H1 (cell line): ENCODE measurements at regions not wholly inside any gene's neighbourhood (a gene's known extent, or its start where the extent isn't known, plus 50 kb on each side); places are given as distances from the start of the nearest gene placed in this dataset.

Experiments used
- CTCF ChIA-PET: fragments of 300-600 bp; sonication (Branson Sonifier 250); formaldehyde crosslinking; loops from one replicate; lab custom pipeline; 2021; ENCODE audit not compliant: partially characterized antibody; lab: Charles Lee
- POLR2A ChIA-PET: fragments of 300-600 bp; sonication (Branson Sonifier 250); formaldehyde crosslinking; loops from one replicate; lab custom pipeline; 2021; ENCODE audit warnings: inconsistent platforms; ENCODE audit not compliant: partially characterized antibody; lab: Charles Lee
- DNase-seq, 2 experiments: peaks; one replicate each; pipeline versions ENCODE4 v3.0.0 to v3.0.0-alpha.2; 2010 to 2022; ENCODE audit warnings: low spot score in 2 of 2, low read depth in 1 of 2, mixed read lengths in 1 of 2
- FAIRE-seq: peaks from 2 replicates; lab custom pipeline; 2011; peaks lifted over from hg19 to GRCh38; lab: Jason Lieb, UNC
- H2AFZ ChIP-seq: 2 replicates; pipeline ENCODE4 v1.8.1; 2012; ENCODE audit warnings: low read length, inconsistent platforms
- H2AK5ac ChIP-seq: 2 replicates; pipeline ENCODE4 v1.6.1; 2013; ENCODE audit warnings: low read depth, low read length
- H2BK120ac ChIP-seq: replicated peaks from 2 replicates; pipeline ENCODE3; 2013; ENCODE audit warnings: low read depth, low read length, inconsistent platforms
- H2BK12ac ChIP-seq: 2 replicates; pipeline ENCODE4 v1.6.1; 2013; ENCODE audit warnings: low read depth, low read length
- H2BK15ac ChIP-seq: 2 replicates; pipeline ENCODE4 v1.6.1; 2013; ENCODE audit warnings: low read length
- H2BK20ac ChIP-seq: 2 replicates; pipeline ENCODE4 v1.6.1; 2013; ENCODE audit warnings: low read length
- H2BK5ac ChIP-seq: 2 replicates; pipeline ENCODE4 v1.6.1; 2013; ENCODE audit warnings: low read depth, low read length
- H3K14ac ChIP-seq: 2 replicates; pipeline ENCODE4 v1.6.1; 2013; ENCODE audit warnings: inconsistent platforms; ENCODE audit not compliant: insufficient read length
- H3K18ac ChIP-seq: 2 replicates; pipeline ENCODE4 v1.6.1; 2013; ENCODE audit warnings: low read length; ENCODE audit errors: extremely low read depth
- H3K23ac ChIP-seq: 2 replicates; pipeline ENCODE4 v1.6.1; 2013; ENCODE audit warnings: inconsistent platforms; ENCODE audit not compliant: insufficient read length
- H3K23me2 ChIP-seq: 2 replicates; pipeline ENCODE4 v1.6.1; 2013; ENCODE audit warnings: low read depth, low read length
- H3K27ac ChIP-seq: 2 replicates; pipeline ENCODE4 v1.6.1; 2011; ENCODE audit warnings: low read depth, low read length, inconsistent platforms
- H3K27me3 ChIP-seq, 4 experiments: replicated peaks in 1 of 4; 1 replicate in 1 of 4; 2 replicates in 3 of 4; pipeline versions ENCODE4 v1.6.1 to v1.8.1; 2011 to 2013; ENCODE audit warnings: low read length in 3 of 4, mild to moderate bottlenecking in 3 of 4, inconsistent platforms in 2 of 4, mixed read lengths in 2 of 4, moderate library complexity in 1 of 4; ENCODE audit not compliant: control insufficient read depth in 3 of 4, insufficient read depth in 3 of 4; ENCODE audit errors: extremely low read depth in 1 of 4
- H3K36me3 ChIP-seq, 4 experiments: 2 replicates each; pipeline versions ENCODE4 v1.6.1 to v1.8.1; 2011 to 2013; ENCODE audit warnings: mild to moderate bottlenecking in 4 of 4, low read length in 3 of 4, moderate library complexity in 2 of 4, control low read depth in 1 of 4, inconsistent platforms in 1 of 4; ENCODE audit not compliant: insufficient read depth in 4 of 4, control insufficient read depth in 2 of 4
- H3K4ac ChIP-seq: replicated peaks from 2 replicates; pipeline ENCODE3; 2013; ENCODE audit warnings: low read length, low read depth, mixed read lengths, inconsistent platforms; ENCODE audit not compliant: insufficient read length
- H3K4me1 ChIP-seq, 4 experiments: replicated peaks in 1 of 4; 1 replicate in 1 of 4; 2 replicates in 3 of 4; pipeline versions ENCODE4 v1.6.1 to v1.8.1; 2011 to 2013; ENCODE audit warnings: low read length in 3 of 4, inconsistent platforms in 2 of 4, mixed read lengths in 1 of 4; ENCODE audit not compliant: insufficient read depth in 4 of 4, control insufficient read depth in 3 of 4
- H3K4me2 ChIP-seq, 2 experiments: 2 replicates each; pipeline versions ENCODE4 v1.6.1 to v1.8.1; 2011 to 2013; ENCODE audit warnings: low read depth in 2 of 2, low read length in 2 of 2, control low read depth in 1 of 2, inconsistent platforms in 1 of 2, mild to moderate bottlenecking in 1 of 2; ENCODE audit not compliant: insufficient read depth in 1 of 2
- H3K4me3 ChIP-seq, 4 experiments: fragments of 200-600, 300-600 bp in 1 of 4; sonication (generic), shearing (Covaris generic), sonication (Bioruptor Twin) in 1 of 4; 2 replicates each; pipeline versions ENCODE4 v1.5.1 to v1.8.1; 2011 to 2016; ENCODE audit warnings: low read length in 4 of 4, low read depth in 3 of 4, control low read depth in 2 of 4, inconsistent platforms in 2 of 4, mild to moderate bottlenecking in 2 of 4, mixed read lengths in 1 of 4, moderate library complexity in 1 of 4; ENCODE audit not compliant: insufficient read depth in 2 of 4; ENCODE audit errors: extremely low read depth in 1 of 4
- H3K56ac ChIP-seq: replicated peaks from 2 replicates; pipeline ENCODE3; 2013; ENCODE audit warnings: low read depth, mild to moderate bottlenecking, mixed read lengths, low read length, inconsistent platforms; ENCODE audit not compliant: insufficient read length
- H3K79me1 ChIP-seq: 2 replicates; pipeline ENCODE4 v1.6.1; 2013; ENCODE audit warnings: low read depth, low read length, control low read depth
- H3K79me2 ChIP-seq, 2 experiments: 2 replicates each; pipeline versions ENCODE4 v1.6.1 to v1.8.1; 2012 to 2013; ENCODE audit warnings: low read length in 2 of 2, mild to moderate bottlenecking in 2 of 2, inconsistent platforms in 1 of 2; ENCODE audit not compliant: insufficient read depth in 2 of 2, control insufficient read depth in 1 of 2
- H3K9ac ChIP-seq, 4 experiments: replicated peaks in 1 of 4; 1 replicate in 1 of 4; 2 replicates in 3 of 4; pipeline versions ENCODE4 v1.6.1 to v1.8.1; 2011 to 2013; ENCODE audit warnings: low read depth in 3 of 4, low read length in 3 of 4, control low read depth in 2 of 4, mild to moderate bottlenecking in 2 of 4, moderate library complexity in 2 of 4, inconsistent platforms in 1 of 4; ENCODE audit errors: extremely low read depth in 1 of 4
- H3K9me3 ChIP-seq, 2 experiments: 2 replicates each; pipeline versions ENCODE4 v1.6.1 to v1.8.1; 2012 to 2013; ENCODE audit warnings: mild to moderate bottlenecking in 2 of 2, moderate library complexity in 2 of 2, control low read depth in 1 of 2, inconsistent platforms in 1 of 2, low read depth in 1 of 2, low read length in 1 of 2, mixed read lengths in 1 of 2; ENCODE audit not compliant: insufficient read depth in 2 of 2
- H4K20me1 ChIP-seq, 2 experiments: replicated peaks in 1 of 2; 2 replicates each; pipeline versions ENCODE3 to v1.8.1; 2011 to 2013; ENCODE audit warnings: inconsistent platforms in 2 of 2, low read length in 2 of 2, mild to moderate bottlenecking in 1 of 2; ENCODE audit not compliant: insufficient read depth in 2 of 2, control insufficient read depth in 1 of 2
- H4K5ac ChIP-seq: 2 replicates; pipeline ENCODE4 v1.6.1; 2013; ENCODE audit warnings: low read length, low read depth, mixed read lengths, inconsistent platforms; ENCODE audit not compliant: insufficient read length
- H4K8ac ChIP-seq: 2 replicates; pipeline ENCODE4 v1.8.0; 2013; ENCODE audit warnings: mild to moderate bottlenecking, moderate library complexity, low read length, inconsistent platforms; ENCODE audit not compliant: insufficient read depth; ENCODE audit errors: extremely low read depth
- H4K91ac ChIP-seq: replicated peaks from 2 replicates; pipeline ENCODE3; 2013; ENCODE audit warnings: low read length, mixed read lengths, inconsistent platforms; ENCODE audit not compliant: insufficient read length
- CEBPB ChIP-seq: IDR thresholded peaks from 2 replicates; pipeline ENCODE4 v1.6.1; 2012; ENCODE audit warnings: low read depth, low read length
- CREB1 ChIP-seq: IDR thresholded peaks from 2 replicates; pipeline ENCODE4 v1.6.1; 2012; ENCODE audit warnings: inconsistent platforms
- EP300 ChIP-seq, 2 experiments: IDR thresholded peaks; 1 replicate in 1 of 2; 2 replicates in 1 of 2; pipeline ENCODE4 v1.6.1; 2011 to 2012; ENCODE audit warnings: low read depth in 2 of 2, low read length in 2 of 2, mild to moderate bottlenecking in 2 of 2, borderline replicate concordance in 1 of 2, inconsistent platforms in 1 of 2, moderate library complexity in 1 of 2
- EZH2 ChIP-seq: fragments of 200-600 bp; sonication (generic); IDR thresholded peaks from 2 replicates; pipeline ENCODE4 v1.7.1; 2012; ENCODE audit warnings: low read depth, mild to moderate bottlenecking, moderate library complexity, low read length, inconsistent platforms; ENCODE audit not compliant: severe bottlenecking
- GABPA ChIP-seq: IDR thresholded peaks from 2 replicates; pipeline ENCODE4 v1.6.1; 2011; ENCODE audit warnings: mild to moderate bottlenecking, low read length, moderate library complexity, borderline replicate concordance; ENCODE audit not compliant: insufficient read depth
- MAFK ChIP-seq: IDR thresholded peaks from 2 replicates; pipeline ENCODE4 v1.6.1; 2012; ENCODE audit warnings: low read depth, mild to moderate bottlenecking, improper control_type of control experiment, low read length
- NRF1 ChIP-seq: IDR thresholded peaks from 2 replicates; pipeline ENCODE4 v1.6.1; 2011; ENCODE audit warnings: mild to moderate bottlenecking, low read depth, low read length, improper control_type of control experiment
- RXRA ChIP-seq: IDR thresholded peaks from 2 replicates; pipeline ENCODE4 v1.6.1; 2011; ENCODE audit warnings: low read depth, mild to moderate bottlenecking, low read length, moderate library complexity; ENCODE audit not compliant: insufficient read depth
- SAP30 ChIP-seq: fragments of 300-600 bp; sonication (generic); IDR thresholded peaks from 2 replicates; pipeline ENCODE4 v1.7.1; 2012; ENCODE audit warnings: low read length, moderate library complexity, mild to moderate bottlenecking, inconsistent platforms; ENCODE audit not compliant: insufficient read depth, insufficient replicate concordance
- SIRT6 ChIP-seq: IDR thresholded peaks from one replicate; pipeline ENCODE4 v1.7.1; 2012; ENCODE audit warnings: low read length, inconsistent platforms
- SUZ12 ChIP-seq: fragments of 200-600 bp; sonication (generic); IDR thresholded peaks from 2 replicates; pipeline ENCODE4 v1.6.1; 2012; ENCODE audit warnings: mild to moderate bottlenecking, inconsistent platforms, low read length, moderate library complexity, mixed read lengths
- TAF1 ChIP-seq: IDR thresholded peaks from 2 replicates; pipeline ENCODE4 v1.6.1; 2011; ENCODE audit warnings: mild to moderate bottlenecking, low read depth, low read length
- TAF7 ChIP-seq: optimal IDR thresholded peaks from 2 replicates; pipeline ENCODE3; 2011; ENCODE audit warnings: low read depth, mild to moderate bottlenecking, inconsistent platforms, low read length, moderate library complexity, borderline replicate concordance
- TBP ChIP-seq: IDR thresholded peaks from 2 replicates; pipeline ENCODE4 v1.6.1; 2011; ENCODE audit warnings: low read depth, low read length, improper control_type of control experiment
- USF2 ChIP-seq: IDR thresholded peaks from 2 replicates; pipeline ENCODE4 v1.6.1; 2011; ENCODE audit warnings: low read length, improper control_type of control experiment
- WGBS, 2 experiments: shearing (Covaris generic) in 1 of 2; methylation state at CpG; one replicate each; pipeline versions ENCODE4 v1.1.6 to v1.1.7; 2013 to 2015; ENCODE audit warnings: low lambda C conversion rate in 2 of 2, mixed read lengths in 2 of 2, inconsistent platforms in 1 of 2, low coverage in 1 of 2, missing lambda C conversion rate in 1 of 2; ENCODE audit not compliant: insufficient replicate concordance in 2 of 2, insufficient coverage in 1 of 2, insufficient read length in 1 of 2; ENCODE audit errors: extremely low coverage in 1 of 2, missing lambda C conversion rate in 1 of 2; 5-methylcytosine and 5-hydroxymethylcytosine counted together

- no peak overlapping the region for H3K56ac ChIP-seq
- no peaks in the 10 kb centered on the region for H3K4me1 ChIP-seq
- H2BK12ac ChIP-seq = no peak overlapping the region
- no peak overlapping the region for H2BK15ac ChIP-seq
- ChIA-PET CTCF (no interaction called here), POLR2A (no interaction called here)
- H3K14ac ChIP-seq = no peak overlapping the region
- no peak overlapping the region for H2BK120ac ChIP-seq
- H3K27me3 ChIP-seq = no peaks in the 10 kb centered on the region
- no peak for FAIRE-seq
- H4K8ac ChIP-seq = no peak overlapping the region
- H3K36me3 ChIP-seq = no peaks in the 10 kb centered on the region
- H2BK5ac ChIP-seq = no peak overlapping the region
- H3K9ac ChIP-seq = no peak overlapping the region
- H3K4me3 ChIP-seq = no peak overlapping the region
- no peaks in the 10 kb centered on the region for H4K20me1 ChIP-seq
- no peak overlapping the region for H3K18ac ChIP-seq
- no peak for DNase-seq
- H3K27ac ChIP-seq = no peak overlapping the region
- H3K4me2 ChIP-seq = no peak overlapping the region
- H4K5ac ChIP-seq = no peak overlapping the region
- H3K9me3 ChIP-seq = no peaks in the 10 kb centered on the region
- WGBS, 2 experiments = 96% methylated on average over 1 of the region's 1 CpG; no CpG with 5 or more reads in 1 of the 2 experiments
- H2AFZ ChIP-seq = no peak overlapping the region
- no peak overlapping the region for H3K4ac ChIP-seq
- no peak overlapping the region for H3K23ac ChIP-seq
- H2BK20ac ChIP-seq = no peak overlapping the region
- no peaks in the 10 kb centered on the region for H3K23me2 ChIP-seq
- H3K79me1 ChIP-seq = no peaks in the 10 kb centered on the region
- no peak overlapping the region for H2AK5ac ChIP-seq
- H3K79me2 ChIP-seq = no peaks in the 10 kb centered on the region
- no peak overlapping the region for H4K91ac ChIP-seq
- TF ChIP-seq CREB1 = no peak
- no peak for TF ChIP-seq TBP
- TF ChIP-seq SUZ12 = no peak
- TF ChIP-seq GABPA = no peak
- TF ChIP-seq NRF1 = no peak
- no peak for TF ChIP-seq CEBPB
- TF ChIP-seq EZH2 = no peak
- no peak for TF ChIP-seq SIRT6
- no peak for TF ChIP-seq MAFK
- TF ChIP-seq TAF7 = no peak
- TF ChIP-seq EP300 (IDR thresholded peaks at IDR 0.05; ENCODE audit: borderline replicate concordance in 1 of 2, low read depth in 2 of 2, low read length in 2 of 2) = no peak
- no peak for TF ChIP-seq TAF1
- no peak for TF ChIP-seq USF2
- TF ChIP-seq SAP30 = no peak
- TF ChIP-seq RXRA = no peak
These were observed 339.0 kb downstream of the SNAPC1 start for GRCh38 chr14:62101189-62101588.
